LNCaP clone FGC (cell line): ENCODE measurements at regions not wholly inside any gene's neighbourhood (a gene's known extent, or its start where the extent isn't known, plus 50 kb on each side); places are given as distances from the start of the nearest gene placed in this dataset.
"Not testable (repeated sequence)": the region's sequence is repeated elsewhere in the genome, so short reads cannot be mapped to it uniquely, and the experiment has no call there.

Experiments used
- DNase-seq: peaks from one replicate; pipeline ENCODE4 v3.0.0-alpha.2; 2011; ENCODE audit warnings: low read depth
- H3K4me3 ChIP-seq: 2 replicates; pipeline ENCODE4 v1.5.1; 2011; ENCODE audit warnings: mild to moderate bottlenecking, low read depth, low read length, control low read depth
- CTCF ChIP-seq: IDR thresholded peaks from 2 replicates; pipeline ENCODE4 v1.5.1; 2012; ENCODE audit warnings: mild to moderate bottlenecking; ENCODE audit not compliant: control insufficient read depth, insufficient read depth; ENCODE audit errors: extremely low read depth

GRCh38 chr22:19599626-19600243 is 75.5 kb upstream of the CLDN5 start:
- no peak for DNase-seq
- H3K4me3 ChIP-seq, result no peak overlapping the region
- no peak for TF ChIP-seq CTCF

GRCh38 chr22:19603346-19603745 is 79.1 kb upstream of the CLDN5 start:
- H3K4me3 ChIP-seq, DNase-seq: not testable (repeated sequence)

- no peak for TF ChIP-seq CTCF
- DNase-seq, result no peak
- no peak overlapping the region for H3K4me3 ChIP-seq
Observed at GRCh38 chr22:19603767-19604166, 79.6 kb upstream of the CLDN5 start.

- TF ChIP-seq CTCF, result no peak
- no peak for DNase-seq
- no peak overlapping the region for H3K4me3 ChIP-seq
Observed at GRCh38 chr22:19604711-19605268, 80.6 kb upstream of the CLDN5 start.

GRCh38 chr22:19605508-19606331 is 81.5 kb upstream of the CLDN5 start:
- no peak for TF ChIP-seq CTCF
- DNase-seq, result peak; percentile 68
- no peak overlapping the region for H3K4me3 ChIP-seq

GRCh38 chr22:19606332-19607191 is 82.4 kb upstream of the CLDN5 start:
- no peak for TF ChIP-seq CTCF
- peak overlapping the region; percentile 8; the same call in 1 of the 2 replicates for H3K4me3 ChIP-seq
- no peak for DNase-seq
